Effector memory CD8-positive, alpha-beta T cell (primary cell): ENCODE measurements at regions not wholly inside any gene's neighbourhood (a gene's known extent, or its start where the extent isn't known, plus 50 kb on each side); places are given as distances from the start of the nearest gene placed in this dataset.

Experiments
- ATAC-seq: fragments of 150-1000 bp; cut with Tn5 transposase; replicated peaks from 2 replicates; pipeline ENCODE4 v1.10.0; 2021; ENCODE audit warnings: mild to moderate bottlenecking, moderate library complexity
- DNase-seq, 3 experiments: peaks; one replicate each; pipeline ENCODE4 v3.0.0; 2021
- H3K27ac Mint-ChIP-seq, 2 donors: one replicate each; pipeline ENCODE4 v1.8.0; 2022; ENCODE audit warnings: mild to moderate bottlenecking in 2 of 2, mixed read lengths in 2 of 2, moderate library complexity in 2 of 2
- H3K27me3 Mint-ChIP-seq, 2 donors: one replicate each; pipeline ENCODE4 v1.8.0; 2022; ENCODE audit warnings: mixed read lengths in 2 of 2
- H3K36me3 Mint-ChIP-seq: one replicate; pipeline ENCODE4 v1.8.0; 2022; ENCODE audit warnings: mild to moderate bottlenecking, moderate library complexity, mixed read lengths; ENCODE audit not compliant: insufficient read depth
- H3K4me1 Mint-ChIP-seq, 2 donors: one replicate each; pipeline ENCODE4 v1.8.0; 2022; ENCODE audit warnings: low read depth in 2 of 2, mixed read lengths in 2 of 2
- H3K4me3 Mint-ChIP-seq, 2 donors: one replicate each; pipeline ENCODE4 v1.8.0; 2022; ENCODE audit warnings: mild to moderate bottlenecking in 2 of 2, mixed read lengths in 2 of 2, moderate library complexity in 2 of 2
- H3K9me3 Mint-ChIP-seq, 2 donors: one replicate each; pipeline ENCODE4 v1.8.0; 2022; ENCODE audit warnings: mixed read lengths in 2 of 2

- Mint-ChIP-seq H3K4me3 (no peak overlapping the region), H3K9me3 (peaks cover 5 to 16% of the 10 kb centered on the region in 2 donors), H3K4me1 (no peaks in the 10 kb centered on the region), H3K36me3 (no peaks in the 10 kb centered on the region), H3K27ac (no peak overlapping the region), H3K27me3 (no peaks in the 10 kb centered on the region)
- ATAC-seq: no peak
- no peak for DNase-seq
Measured at GRCh38 chr4:45578874-45579273, 545.0 kb downstream of the GABRG1 start.

GRCh38 chr4:45576275-45576674 is 547.6 kb downstream of the GABRG1 start:
- Mint-ChIP-seq H3K9me3 (peaks cover 7 to 13% of the 10 kb centered on the region in 2 donors), H3K4me3 (no peak overlapping the region), H3K36me3 (no peaks in the 10 kb centered on the region), H3K27ac (no peak overlapping the region), H3K27me3 (no peaks in the 10 kb centered on the region), H3K4me1 (no peaks in the 10 kb centered on the region)
- ATAC-seq: no peak
- DNase-seq: no peak

GRCh38 chr4:45569619-45570018 is 554.2 kb downstream of the GABRG1 start:
- no peaks in the 10 kb centered on the region for H3K36me3 Mint-ChIP-seq
- DNase-seq (no peak), ATAC-seq (no peak)
- H3K27ac Mint-ChIP-seq: no peak overlapping the region
- no peak overlapping the region for H3K4me3 Mint-ChIP-seq
- H3K27me3 Mint-ChIP-seq: no peaks in the 10 kb centered on the region
- H3K4me1 Mint-ChIP-seq: no peaks in the 10 kb centered on the region
- H3K9me3 Mint-ChIP-seq: peaks cover 4 to 9% of the 10 kb centered on the region in 2 donors

DNA sequence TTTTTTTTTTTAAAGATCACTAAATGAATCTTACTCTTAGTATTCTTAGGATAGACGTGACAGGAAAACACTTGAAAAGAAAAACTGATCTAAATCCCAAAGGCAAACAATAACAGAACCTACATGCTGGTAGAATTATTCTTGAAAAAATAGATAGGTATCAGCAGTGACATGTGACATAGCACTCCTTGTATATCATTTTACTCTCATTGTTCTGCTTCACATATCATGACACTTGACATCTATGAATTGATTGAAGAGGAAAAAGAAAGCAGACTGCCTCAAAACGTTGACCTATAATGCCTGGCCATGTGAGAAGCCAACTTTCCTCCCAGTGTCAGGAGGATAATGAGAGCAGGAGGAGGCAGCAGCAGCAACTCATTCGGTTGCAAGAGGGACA is 555.2 kb downstream of the GABRG1 start:
- no peak for ATAC-seq
- peaks cover 5 to 9% of the 10 kb centered on the region in 2 donors for H3K9me3 Mint-ChIP-seq
- no peaks in the 10 kb centered on the region for H3K36me3 Mint-ChIP-seq

GRCh38 chr4:45566896-45567603 is 556.8 kb downstream of the GABRG1 start:
- no peak overlapping the region for H3K4me3 Mint-ChIP-seq
- no peak overlapping the region for H3K27ac Mint-ChIP-seq
- H3K27me3 Mint-ChIP-seq: no peaks in the 10 kb centered on the region
- H3K36me3 Mint-ChIP-seq: no peaks in the 10 kb centered on the region
- H3K4me1 Mint-ChIP-seq: no peaks in the 10 kb centered on the region
- H3K9me3 Mint-ChIP-seq: peaks cover 8 to 9% of the 10 kb centered on the region in 2 donors
- ATAC-seq (no peak), DNase-seq (no peak)

More for the DNA sequence above, 555.2 kb downstream of the GABRG1 start:
- no peaks in the 10 kb centered on the region for H3K27me3 Mint-ChIP-seq
- H3K4me3 Mint-ChIP-seq: no peak overlapping the region
- DNase-seq: no peak
- no peaks in the 10 kb centered on the region for H3K4me1 Mint-ChIP-seq
- no peak overlapping the region for H3K27ac Mint-ChIP-seq

DNA sequence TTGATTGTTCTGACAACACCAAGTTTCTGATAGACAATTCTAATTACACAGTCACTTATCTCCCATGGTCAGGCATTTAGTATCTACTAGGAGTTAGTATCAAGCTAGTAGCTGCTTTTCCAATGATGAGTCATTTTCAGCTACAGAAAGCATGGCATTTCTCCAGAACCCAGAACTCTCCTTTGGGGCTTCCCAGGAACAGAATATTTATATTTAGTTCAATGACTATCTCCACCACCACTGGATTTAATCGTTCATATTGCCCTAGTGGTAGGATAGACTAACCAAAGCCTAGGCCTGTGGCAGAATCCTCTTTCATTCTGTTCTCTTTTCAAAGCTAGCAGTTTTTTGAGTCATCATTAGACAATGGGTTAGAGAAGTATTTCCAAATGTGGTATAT is 569.4 kb downstream of the GABRG1 start:
- Mint-ChIP-seq H3K9me3 (peaks cover 8 to 9% of the 10 kb centered on the region in 2 donors), H3K27ac (no peak overlapping the region), H3K4me1 (no peaks in the 10 kb centered on the region), H3K27me3 (no peaks in the 10 kb centered on the region), H3K4me3 (no peak overlapping the region), H3K36me3 (no peaks in the 10 kb centered on the region)
- DNase-seq (no peak), ATAC-seq (no peak)

DNA sequence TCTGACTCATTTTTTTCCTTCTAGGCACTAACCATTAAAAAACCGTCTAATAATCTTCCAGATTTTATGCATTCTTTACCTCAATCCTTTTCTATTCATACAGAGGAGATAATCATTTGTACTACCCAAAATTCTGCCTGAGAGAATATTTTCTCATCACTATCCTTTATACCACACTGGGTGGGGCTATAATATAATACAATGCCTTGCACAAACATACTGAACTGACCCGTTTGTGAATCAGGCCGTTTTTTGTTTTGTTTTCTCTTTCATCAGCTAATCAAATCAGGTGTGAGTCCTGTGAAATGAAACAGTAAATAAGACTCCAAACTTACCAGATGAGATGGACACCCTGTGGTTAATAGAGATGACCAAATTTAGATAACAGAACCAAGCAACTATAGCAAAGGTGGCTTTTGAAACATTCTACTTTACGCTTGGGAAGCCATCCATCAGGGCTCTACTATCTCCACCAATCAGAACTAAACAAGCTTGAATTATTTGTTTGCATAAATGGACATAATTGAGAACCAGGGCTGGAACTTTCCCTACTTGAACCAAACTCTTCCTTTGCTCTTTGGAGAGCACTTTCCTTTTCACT is 573.0 kb downstream of the GABRG1 start:
- no peak for ATAC-seq
- Mint-ChIP-seq H3K36me3 (no peaks in the 10 kb centered on the region), H3K27me3 (no peaks in the 10 kb centered on the region), H3K4me1 (no peaks in the 10 kb centered on the region), H3K9me3 (peaks cover 0 to 8% of the 10 kb centered on the region in 2 donors), H3K27ac (no peak overlapping the region), H3K4me3 (no peak overlapping the region)
- no peak for DNase-seq

- Mint-ChIP-seq H3K36me3 (no peaks in the 10 kb centered on the region), H3K4me3 (no peak overlapping the region), H3K9me3 (peaks cover 11 to 32% of the 10 kb centered on the region in 2 donors), H3K27ac (no peak overlapping the region), H3K27me3 (no peaks in the 10 kb centered on the region), H3K4me1 (no peaks in the 10 kb centered on the region)
- no peak for ATAC-seq
- DNase-seq: no peak
Measured at GRCh38 chr4:45539142-45539814, 584.6 kb downstream of the GABRG1 start.

DNA sequence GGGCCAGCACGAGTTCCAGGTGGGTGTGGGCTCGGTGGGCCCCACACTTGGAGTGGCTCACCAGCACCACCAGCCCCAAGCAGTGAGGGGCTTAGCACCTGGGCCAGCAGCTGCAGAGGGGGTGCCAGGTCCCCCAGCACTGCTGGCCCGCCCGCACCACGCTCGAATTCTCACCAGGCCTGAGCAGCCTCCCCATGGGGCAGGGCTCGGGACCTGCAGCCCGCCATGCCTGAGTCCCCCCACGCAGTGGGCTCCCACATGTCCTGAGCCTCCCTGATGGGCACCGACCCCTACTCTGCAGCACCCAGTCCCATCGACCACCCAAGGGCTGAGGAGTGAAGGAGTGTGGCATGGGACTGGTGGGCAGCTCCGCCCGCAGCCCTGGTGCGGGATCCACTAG is 593.4 kb downstream of the GABRG1 start:
- no peak overlapping the region for H3K27ac Mint-ChIP-seq
- no peak for DNase-seq
- H3K9me3 Mint-ChIP-seq: peaks cover 4 to 7% of the 10 kb centered on the region in 2 donors
- no peak overlapping the region for H3K4me3 Mint-ChIP-seq
- H3K36me3 Mint-ChIP-seq: no peaks in the 10 kb centered on the region
- no peaks in the 10 kb centered on the region for H3K27me3 Mint-ChIP-seq
- no peaks in the 10 kb centered on the region for H3K4me1 Mint-ChIP-seq
- no peak for ATAC-seq

- ATAC-seq (no peak), DNase-seq (no peak)
- H3K36me3 Mint-ChIP-seq: no peaks in the 10 kb centered on the region
- no peaks in the 10 kb centered on the region for H3K4me1 Mint-ChIP-seq
- no peak overlapping the region for H3K4me3 Mint-ChIP-seq
- H3K27me3 Mint-ChIP-seq: no peaks in the 10 kb centered on the region
- H3K9me3 Mint-ChIP-seq: peaks cover 2 to 7% of the 10 kb centered on the region in 2 donors
- H3K27ac Mint-ChIP-seq: no peak overlapping the region
Measured at GRCh38 chr4:45527160-45527559, 596.7 kb downstream of the GABRG1 start.

GRCh38 chr4:45518832-45519231 is 605.0 kb downstream of the GABRG1 start:
- peaks cover 9% of the 10 kb centered on the region in 2 donors for H3K9me3 Mint-ChIP-seq
- H3K36me3 Mint-ChIP-seq: peaks cover 3% of the 10 kb centered on the region
- no peak overlapping the region for H3K27ac Mint-ChIP-seq
- ATAC-seq (no peak), DNase-seq (no peak)
- no peaks in the 10 kb centered on the region for H3K27me3 Mint-ChIP-seq
- H3K4me1 Mint-ChIP-seq: no peaks in the 10 kb centered on the region
- H3K4me3 Mint-ChIP-seq: no peak overlapping the region

DNA sequence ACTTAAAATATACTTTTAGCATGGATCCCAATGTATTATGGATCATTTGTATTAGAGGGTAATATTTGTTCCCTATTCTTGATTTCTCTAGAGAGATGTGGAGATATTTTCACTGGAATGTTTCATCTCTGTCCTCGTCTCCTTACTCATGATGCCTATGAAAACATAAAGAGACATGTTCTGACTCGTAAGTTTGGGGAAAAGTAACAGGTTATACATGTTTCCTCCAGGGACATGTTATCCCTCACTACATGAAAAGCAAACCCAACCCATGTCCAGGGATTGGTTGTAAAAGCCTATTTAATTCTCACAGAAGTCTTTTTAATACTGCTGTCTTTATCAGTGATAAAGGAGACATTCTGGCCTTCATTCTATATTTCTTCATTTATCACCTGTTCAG is 621.4 kb downstream of the GABRG1 start:
- DNase-seq (no peak), ATAC-seq (no peak)
- Mint-ChIP-seq H3K27me3 (no peaks in the 10 kb centered on the region), H3K4me1 (no peaks in the 10 kb centered on the region), H3K36me3 (no peaks in the 10 kb centered on the region), H3K9me3 (peaks cover 3 to 8% of the 10 kb centered on the region in 2 donors), H3K4me3 (no peak overlapping the region), H3K27ac (no peak overlapping the region)

DNA sequence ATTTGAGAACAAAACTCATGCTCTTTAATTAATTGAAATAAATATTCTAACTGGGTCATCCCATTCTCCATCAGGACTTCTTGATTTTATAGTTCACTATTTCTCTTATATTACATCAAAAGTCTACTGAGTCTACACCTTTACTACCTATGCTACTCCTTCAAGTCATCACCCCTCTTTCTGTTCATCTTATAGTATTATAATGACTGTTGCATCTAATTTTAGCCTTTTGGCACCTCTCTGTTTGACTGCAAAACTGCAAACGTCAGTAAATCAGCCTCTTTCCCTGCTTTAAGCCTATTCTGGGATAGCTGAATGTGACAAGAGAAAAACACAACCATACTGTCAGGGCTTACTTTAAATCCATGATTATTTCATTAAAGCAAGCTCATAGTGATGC is 639.1 kb downstream of the GABRG1 start:
- Mint-ChIP-seq H3K4me1 (no peaks in the 10 kb centered on the region), H3K27ac (no peak overlapping the region), H3K4me3 (no peak overlapping the region), H3K9me3 (peaks cover 2 to 28% of the 10 kb centered on the region in 2 donors), H3K36me3 (no peaks in the 10 kb centered on the region), H3K27me3 (no peaks in the 10 kb centered on the region)
- DNase-seq: no peak
- no peak for ATAC-seq

DNA sequence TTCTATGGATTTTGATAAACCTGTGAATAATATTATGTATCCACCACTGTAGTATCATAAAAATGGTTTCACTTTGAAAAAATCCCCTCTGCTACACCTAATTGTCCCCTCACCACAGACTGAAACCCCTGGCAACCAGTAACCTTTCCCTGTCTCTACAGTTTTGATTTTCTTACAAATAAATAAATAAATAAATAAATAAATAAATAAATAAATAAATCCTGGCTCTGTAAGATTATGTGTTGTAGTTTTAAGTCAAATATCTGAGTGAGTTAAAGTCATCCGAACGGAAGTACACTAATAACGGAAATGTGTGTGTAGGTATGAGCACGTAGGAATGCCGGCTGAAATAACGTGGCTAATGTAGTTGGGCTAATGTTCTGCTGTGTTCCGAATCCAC is 641.5 kb downstream of the GABRG1 start:
- no peaks in the 10 kb centered on the region for H3K4me1 Mint-ChIP-seq
- DNase-seq (no peak), ATAC-seq (no peak)
- H3K27ac Mint-ChIP-seq: no peak overlapping the region
- no peaks in the 10 kb centered on the region for H3K27me3 Mint-ChIP-seq
- peaks cover 2 to 28% of the 10 kb centered on the region in 2 donors for H3K9me3 Mint-ChIP-seq
- H3K4me3 Mint-ChIP-seq: no peak overlapping the region
- H3K36me3 Mint-ChIP-seq: no peaks in the 10 kb centered on the region
